Endothelial cell of umbilical vein (primary cell): ENCODE measurements at regions not wholly inside any gene's neighbourhood (a gene's known extent, or its start where the extent isn't known, plus 50 kb on each side); places are given as distances from the start of the nearest gene placed in this dataset.

Experiments used
- BruUV-seq: library from RNA; stranded (reverse); fragments of 400-500 nt; replicated peaks from 2 replicates; lab custom pipeline; 2021; lab: Mats Ljungman, UMichigan
- CTCF ChIA-PET: fragments of 300-600, 350-600 bp; sonication (Branson Sonifier 250); formaldehyde crosslinking; loops from one replicate; lab custom pipeline; 2021; ENCODE audit warnings: antibody characterized with exemption, inconsistent platforms; lab: Charles Lee
- POLR2A ChIA-PET: fragments of 300-600, 350-600 bp; sonication (Branson Sonifier 250); formaldehyde crosslinking; loops from one replicate; lab custom pipeline; 2021; ENCODE audit warnings: antibody characterized with exemption, inconsistent platforms; lab: Charles Lee
- DNase-seq: peaks from one replicate; pipeline ENCODE4 v3.0.0-alpha.2; 2011; ENCODE audit warnings: low read depth, low spot score
- FAIRE-seq: peaks from 2 replicates; lab custom pipeline; 2011; peaks lifted over from hg19 to GRCh38; lab: Jason Lieb, UNC
- H2AFZ ChIP-seq: 2 replicates; pipeline ENCODE4 v1.6.0; 2012; ENCODE audit warnings: low read depth, low read length, control low read depth, inconsistent platforms
- H3K27ac ChIP-seq: 2 replicates; pipeline ENCODE4 v1.5.1; 2011; ENCODE audit warnings: low read depth, mild to moderate bottlenecking, control low read depth, low read length, moderate library complexity; ENCODE audit not compliant: insufficient read depth
- H3K27me3 ChIP-seq, 2 experiments: 2 replicates each; pipeline versions ENCODE4 v1.6.0 to v1.6.1; 2011; ENCODE audit warnings: low read length in 2 of 2, mixed read lengths in 1 of 2; ENCODE audit not compliant: control insufficient read depth in 2 of 2, insufficient read depth in 2 of 2
- H3K36me3 ChIP-seq, 2 experiments: 2 replicates in 1 of 2; 3 replicates in 1 of 2; pipeline ENCODE4 v1.5.1; 2011; ENCODE audit warnings: low read length in 2 of 2, mild to moderate bottlenecking in 1 of 2, moderate library complexity in 1 of 2; ENCODE audit not compliant: control insufficient read depth in 2 of 2, insufficient read depth in 2 of 2; ENCODE audit errors: extremely low read depth in 1 of 2
- H3K4me1 ChIP-seq: 3 replicates; pipeline ENCODE4 v1.5.1; 2011; ENCODE audit warnings: mild to moderate bottlenecking, low read length; ENCODE audit not compliant: control insufficient read depth, insufficient read depth; ENCODE audit errors: extremely low read depth
- H3K4me2 ChIP-seq: 2 replicates; pipeline ENCODE4 v1.6.1; 2011; ENCODE audit warnings: low read length, control low read depth, mixed read lengths; ENCODE audit not compliant: insufficient read depth
- H3K4me3 ChIP-seq, 3 experiments: fragments of 200-600 bp in 1 of 3; sonication (generic), shearing (Covaris generic) in 1 of 3; replicated peaks in 1 of 3; 2 replicates each; pipeline ENCODE4 v1.5.1; 2011 to 2016; ENCODE audit warnings: control low read depth in 3 of 3, low read length in 3 of 3, mild to moderate bottlenecking in 2 of 3, inconsistent platforms in 1 of 3, low read depth in 1 of 3, moderate library complexity in 1 of 3; ENCODE audit not compliant: insufficient read depth in 1 of 3
- H3K79me2 ChIP-seq: 2 replicates; pipeline ENCODE4 v1.6.0; 2012; ENCODE audit warnings: low read length, inconsistent platforms; ENCODE audit not compliant: control insufficient read depth, insufficient read depth
- H3K9ac ChIP-seq: replicated peaks from 2 replicates; pipeline ENCODE3; 2011; ENCODE audit warnings: low read length, control low read depth; ENCODE audit not compliant: insufficient read depth; ENCODE audit errors: extremely low read depth
- H3K9me1 ChIP-seq: replicated peaks from 3 replicates; pipeline ENCODE4 v1.6.0; 2011; ENCODE audit warnings: mild to moderate bottlenecking, low read length; ENCODE audit not compliant: control insufficient read depth, insufficient read depth; ENCODE audit errors: extremely low read depth
- H3K9me3 ChIP-seq: replicated peaks from 2 replicates; pipeline ENCODE4 v1.5.1; 2012; ENCODE audit warnings: low read length, inconsistent platforms; ENCODE audit not compliant: control insufficient read depth, insufficient read depth
- H4K20me1 ChIP-seq: replicated peaks from 2 replicates; pipeline ENCODE3; 2011; ENCODE audit warnings: mild to moderate bottlenecking, low read length; ENCODE audit not compliant: control insufficient read depth, insufficient read depth; ENCODE audit errors: extremely low read depth
- EZH2 ChIP-seq: IDR thresholded peaks from 2 replicates; pipeline ENCODE4 v1.6.1; 2012; ENCODE audit warnings: borderline replicate concordance, low read depth, mild to moderate bottlenecking, moderate library complexity, low read length, inconsistent platforms; ENCODE audit not compliant: severe bottlenecking
- FOS ChIP-seq: IDR thresholded peaks from 2 replicates; pipeline ENCODE4 v1.6.1; 2011; ENCODE audit warnings: mild to moderate bottlenecking, low read length, moderate library complexity, borderline replicate concordance; ENCODE audit not compliant: insufficient read depth
- GATA2 ChIP-seq: IDR thresholded peaks from 2 replicates; pipeline ENCODE4 v1.7.0; 2011; ENCODE audit warnings: low read depth, mild to moderate bottlenecking, moderate library complexity, mixed read lengths, low read length; ENCODE audit not compliant: insufficient read length, insufficient read depth
- JUN ChIP-seq: IDR thresholded peaks from 2 replicates; pipeline ENCODE4 v1.6.1; 2011; ENCODE audit warnings: borderline replicate concordance, low read depth; ENCODE audit not compliant: insufficient read length, insufficient read depth
- MYC ChIP-seq: IDR thresholded peaks from one replicate; pipeline ENCODE4 v1.6.1; 2011; ENCODE audit warnings: mild to moderate bottlenecking, low read depth, low read length
- POLR2A ChIP-seq: IDR thresholded peaks from 2 replicates; pipeline ENCODE4 v1.6.1; 2012; ENCODE audit warnings: low read depth, mild to moderate bottlenecking, control low read depth, low read length
- POLR2AphosphoS5 ChIP-seq: IDR thresholded peaks from 2 replicates; pipeline ENCODE4 v1.6.1; 2012; ENCODE audit warnings: low read depth, mild to moderate bottlenecking, control low read depth, low read length, moderate library complexity; ENCODE audit not compliant: insufficient read depth
- dilution Hi-C: fragments of 300-500 bp; cut with MboI; formaldehyde crosslinking; loops from one replicate; pipeline ENCODE4 v1.15.0; 2019; ENCODE audit warnings: low sequenced_read_pairs; ENCODE audit not compliant: extremely low pct_ligation_motif_present
- intact Hi-C: fragments of 100-400 bp; cut with micrococcal nuclease; formaldehyde crosslinking; loops from one replicate; pipeline ENCODE4 v1.10.0; 2022
- TF ChIP-seq, protein P1 (sequence below), 2 donors: IDR thresholded peaks; 1 replicate in 1 of 2; 2 replicates in 1 of 2; pipeline ENCODE4 v1.5.1; 2011; ENCODE audit warnings: low read length in 2 of 2, mild to moderate bottlenecking in 2 of 2, moderate library complexity in 2 of 2, control low read depth in 1 of 2, inconsistent platforms in 1 of 2, low read depth in 1 of 2; ENCODE audit not compliant: insufficient read depth in 1 of 2; ENCODE audit errors: extremely low read depth in 1 of 2
- TF ChIP-seq, protein P2 (sequence below): IDR thresholded peaks from 2 replicates; pipeline ENCODE4 v1.6.1; 2011; ENCODE audit not compliant: insufficient read depth, insufficient read length

DNA sequence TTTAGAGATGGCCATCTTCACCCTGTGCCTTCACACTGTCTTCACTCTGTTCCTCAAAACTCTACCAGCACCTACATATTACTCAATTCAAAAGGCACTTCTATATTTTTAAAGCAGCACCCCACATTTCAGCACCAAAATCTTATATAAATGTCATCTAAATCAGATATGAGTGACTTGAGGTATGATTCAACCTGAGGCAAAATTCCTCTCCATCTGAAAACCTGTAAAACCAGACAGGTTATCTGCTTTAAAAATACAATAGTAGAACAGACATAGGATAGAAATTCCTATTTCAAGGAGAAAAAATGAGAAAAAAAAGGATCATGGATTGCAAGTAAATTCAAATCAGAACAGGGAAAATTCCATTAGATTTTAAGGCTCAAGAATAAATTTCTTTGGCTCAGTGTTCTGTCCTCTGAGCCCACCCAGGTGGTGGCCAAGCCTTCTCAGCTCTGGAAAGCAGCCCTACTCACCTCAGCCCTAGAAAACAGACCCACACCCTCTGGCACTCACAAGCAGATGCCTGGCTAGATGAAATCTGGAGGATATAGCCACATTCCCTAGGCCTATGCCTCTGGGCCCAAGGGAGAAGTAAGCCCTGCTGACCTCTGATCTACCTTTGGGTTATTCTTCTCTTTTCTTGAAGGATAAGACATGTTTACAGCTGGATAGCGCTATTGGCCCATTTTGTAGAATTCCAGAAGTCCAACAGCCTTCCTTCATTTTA, 211.1 kb upstream of the XIST start:
- TF ChIP-seq, protein P1, sequence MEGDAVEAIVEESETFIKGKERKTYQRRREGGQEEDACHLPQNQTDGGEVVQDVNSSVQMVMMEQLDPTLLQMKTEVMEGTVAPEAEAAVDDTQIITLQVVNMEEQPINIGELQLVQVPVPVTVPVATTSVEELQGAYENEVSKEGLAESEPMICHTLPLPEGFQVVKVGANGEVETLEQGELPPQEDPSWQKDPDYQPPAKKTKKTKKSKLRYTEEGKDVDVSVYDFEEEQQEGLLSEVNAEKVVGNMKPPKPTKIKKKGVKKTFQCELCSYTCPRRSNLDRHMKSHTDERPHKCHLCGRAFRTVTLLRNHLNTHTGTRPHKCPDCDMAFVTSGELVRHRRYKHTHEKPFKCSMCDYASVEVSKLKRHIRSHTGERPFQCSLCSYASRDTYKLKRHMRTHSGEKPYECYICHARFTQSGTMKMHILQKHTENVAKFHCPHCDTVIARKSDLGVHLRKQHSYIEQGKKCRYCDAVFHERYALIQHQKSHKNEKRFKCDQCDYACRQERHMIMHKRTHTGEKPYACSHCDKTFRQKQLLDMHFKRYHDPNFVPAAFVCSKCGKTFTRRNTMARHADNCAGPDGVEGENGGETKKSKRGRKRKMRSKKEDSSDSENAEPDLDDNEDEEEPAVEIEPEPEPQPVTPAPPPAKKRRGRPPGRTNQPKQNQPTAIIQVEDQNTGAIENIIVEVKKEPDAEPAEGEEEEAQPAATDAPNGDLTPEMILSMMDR (IDR thresholded peaks at IDR 0.05; ENCODE audit: extremely low read depth in 1 of 2, insufficient read depth in 1 of 2, low read depth in 1 of 2, low read length in 2 of 2), result no peak
- TF ChIP-seq, protein P2, sequence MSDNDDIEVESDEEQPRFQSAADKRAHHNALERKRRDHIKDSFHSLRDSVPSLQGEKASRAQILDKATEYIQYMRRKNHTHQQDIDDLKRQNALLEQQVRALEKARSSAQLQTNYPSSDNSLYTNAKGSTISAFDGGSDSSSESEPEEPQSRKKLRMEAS, result no peak
- no TSS peak for BruUV-seq
- H2AFZ ChIP-seq, result no peak overlapping the region
- no peaks in the 10 kb centered on the region for H3K79me2 ChIP-seq
- ChIA-PET POLR2A (no interaction called here), CTCF (no interaction called here)
- DNase-seq (no peak), FAIRE-seq (no peak)
- H3K4me1 ChIP-seq, result no peaks in the 10 kb centered on the region
- no peak overlapping the region for H3K9ac ChIP-seq
- H3K9me1 ChIP-seq, result no peaks in the 10 kb centered on the region
- no peak overlapping the region for H3K4me2 ChIP-seq
- H3K4me3 ChIP-seq, result no peak overlapping the region
- H3K9me3 ChIP-seq, result no peaks in the 10 kb centered on the region
- dilution Hi-C loops (no loop called here), intact Hi-C loops (no loop called here)
- no peaks in the 10 kb centered on the region for H4K20me1 ChIP-seq
- H3K36me3 ChIP-seq, result no peaks in the 10 kb centered on the region
- H3K27ac ChIP-seq, result no peak overlapping the region
- H3K27me3 ChIP-seq, result no peaks in the 10 kb centered on the region

- Histone ChIP-seq H3K9me3 (no peaks in the 10 kb centered on the region), H2AFZ (no peak overlapping the region), H3K27me3 (no peaks in the 10 kb centered on the region), H3K4me3 (no peak overlapping the region), H3K9me1 (no peaks in the 10 kb centered on the region), H3K4me2 (no peak overlapping the region), H3K36me3 (no peaks in the 10 kb centered on the region), H4K20me1 (no peaks in the 10 kb centered on the region), H3K4me1 (no peaks in the 10 kb centered on the region), H3K27ac (no peak overlapping the region), H3K79me2 (no peaks in the 10 kb centered on the region), H3K9ac (no peak overlapping the region)
- TF ChIP-seq GATA2 (no peak), POLR2A (no peak), JUN (no peak), FOS (no peak), EZH2 (no peak), POLR2AphosphoS5 (no peak), MYC (no peak)
- TF ChIP-seq, protein P2, result no peak
- TF ChIP-seq, protein P1 (IDR thresholded peaks at IDR 0.05; ENCODE audit: extremely low read depth in 1 of 2, insufficient read depth in 1 of 2, low read depth in 1 of 2, low read length in 2 of 2), result no peak
- dilution Hi-C loops, result no loop called here
- DNase-seq (no peak), FAIRE-seq (no peak)
- BruUV-seq, result no TSS peak
- intact Hi-C loops, result no loop called here
- POLR2A ChIA-PET, result no interaction called here
- CTCF ChIA-PET, result no interaction called here
Observed at GRCh38 chrX:74061879-74062278, 209.4 kb upstream of the XIST start.
